ENCODE measurements at regions not wholly inside any gene's neighbourhood (a gene's known extent, or its start where the extent isn't known, plus 50 kb on each side); places are given as distances from the start of the nearest gene placed in this dataset.

- TF ChIP-seq TBP (IDR thresholded peaks at IDR 0.05; ENCODE audit: low read depth, low read length) (no peak), ASH2L (IDR thresholded peaks at IDR 0.05; ENCODE audit: low read length) (no peak), GABPA (IDR thresholded peaks at IDR 0.05; ENCODE audit: borderline replicate concordance, insufficient read depth, low read length) (no peak), USF2 (IDR thresholded peaks at IDR 0.05; ENCODE audit: low read length) (no peak), RXRA (IDR thresholded peaks at IDR 0.05; ENCODE audit: insufficient read depth, low read depth, low read length) (no peak), CHD7 (IDR thresholded peaks at IDR 0.05; ENCODE audit: insufficient replicate concordance, low read length) (no peak), CTBP2 (IDR thresholded peaks at IDR 0.05; ENCODE audit: borderline replicate concordance, insufficient read depth, insufficient read length, low read length) (no peak)
These were observed 65.6 kb upstream of the IYD start (continued) for GRCh38 chr6:150303256-150303655.
